Neural progenitor cell (in vitro differentiated cells): ENCODE measurements at regions not wholly inside any gene's neighbourhood (a gene's known extent, or its start where the extent isn't known, plus 50 kb on each side); places are given as distances from the start of the nearest gene placed in this dataset.

ENCODE experiments used
- DNase-seq: peaks from one replicate; pipeline ENCODE4 v3.0.0-alpha.2; 2016; ENCODE audit warnings: low spot score
- H2AFZ ChIP-seq: fragments of 200-600 bp; sonication (generic); replicated peaks from 2 replicates; pipeline ENCODE4 v1.6.1; 2016; ENCODE audit warnings: antibody characterized with exemption
- H3F3A ChIP-seq: fragments of 200-600 bp; sonication (generic); 2 replicates; pipeline ENCODE4 v1.6.1; 2016; ENCODE audit warnings: antibody characterized with exemption, low read depth
- H3K27ac ChIP-seq: fragments of 200-600 bp; sonication (generic); 2 replicates; pipeline ENCODE4 v1.5.1; 2016; ENCODE audit warnings: mild to moderate bottlenecking
- H3K27me3 ChIP-seq: fragments of 200-600 bp; sonication (generic); 2 replicates; pipeline ENCODE4 v1.6.1; 2016; ENCODE audit warnings: mild to moderate bottlenecking, moderate library complexity
- H3K36me3 ChIP-seq: fragments of 200-600 bp; sonication (generic); 2 replicates; pipeline ENCODE4 v1.5.1; 2016
- H3K4me1 ChIP-seq: fragments of 200-600 bp; sonication (generic); 2 replicates; pipeline ENCODE4 v1.6.1; 2016; ENCODE audit warnings: mixed run types
- H3K4me2 ChIP-seq: fragments of 200-600 bp; sonication (generic); 2 replicates; pipeline ENCODE4 v1.6.1; 2016
- H3K4me3 ChIP-seq: fragments of 200-600 bp; sonication (generic); 2 replicates; pipeline ENCODE4 v1.5.1; 2016
- H3K79me2 ChIP-seq: fragments of 200-600 bp; sonication (generic); 2 replicates; pipeline ENCODE4 v1.6.1; 2016; ENCODE audit warnings: low read depth
- H3K9ac ChIP-seq: fragments of 200-600 bp; sonication (generic); 2 replicates; pipeline ENCODE4 v1.6.1; 2016
- H3K9me3 ChIP-seq: fragments of 200-600 bp; sonication (generic); 2 replicates; pipeline ENCODE4 v1.5.1; 2016; ENCODE audit warnings: low read depth
- H4K20me1 ChIP-seq: fragments of 200-600 bp; sonication (generic); 2 replicates; pipeline ENCODE4 v1.6.1; 2016; ENCODE audit warnings: low read depth
- H3K27ac Mint-ChIP-seq: 3 replicates; pipeline ENCODE4 v1.8.0; 2021; ENCODE audit warnings: mixed read lengths
- H3K27me3 Mint-ChIP-seq: 2 replicates; pipeline ENCODE4 v1.8.0; 2022; ENCODE audit warnings: low read depth, mild to moderate bottlenecking, inconsistent platforms, moderate library complexity, mixed read lengths; ENCODE audit not compliant: insufficient read depth
- H3K36me3 Mint-ChIP-seq: 3 replicates; pipeline ENCODE4 v1.8.0; 2021; ENCODE audit warnings: mixed read lengths
- H3K4me1 Mint-ChIP-seq: 3 replicates; pipeline ENCODE4 v1.8.0; 2021; ENCODE audit warnings: mixed read lengths
- H3K4me3 Mint-ChIP-seq: 3 replicates; pipeline ENCODE4 v1.8.0; 2021; ENCODE audit warnings: mild to moderate bottlenecking, moderate library complexity, mixed read lengths
- H3K9me3 Mint-ChIP-seq: 3 replicates; pipeline ENCODE4 v1.8.0; 2020; ENCODE audit warnings: mixed read lengths
- CTCF ChIP-seq: fragments of 200-600 bp; sonication (generic); IDR thresholded peaks from 2 replicates; pipeline ENCODE4 v1.5.1; 2017; ENCODE audit warnings: antibody characterized with exemption, mild to moderate bottlenecking
- EZH2 ChIP-seq: fragments of 200-600 bp; sonication (generic); IDR thresholded peaks from 2 replicates; pipeline ENCODE4 v1.6.1; 2017; ENCODE audit warnings: antibody characterized with exemption, mild to moderate bottlenecking, moderate library complexity
- EZH2phosphoT487 ChIP-seq: fragments of 200-600 bp; sonication (generic); IDR thresholded peaks from 2 replicates; pipeline ENCODE4 v1.6.1; 2017; ENCODE audit warnings: antibody characterized with exemption

- peaks cover 10% of the 10 kb centered on the region for H3K9me3 Mint-ChIP-seq
- TF ChIP-seq EZH2phosphoT487 (no peak), EZH2 (no peak), CTCF (no peak)
These were observed 146.4 kb upstream of the ERCC6L2 start for GRCh38 chr9:95729046-95729445.

GRCh38 chr9:95727947-95728520 lies 147.5 kb upstream of the ERCC6L2 start:
- Histone ChIP-seq H3F3A (no peaks in the 10 kb centered on the region), H4K20me1 (no peaks in the 10 kb centered on the region), H3K4me1 (peaks cover 9% of the 10 kb centered on the region), H3K9me3 (no peaks in the 10 kb centered on the region), H3K4me3 (no peak overlapping the region), H3K27me3 (no peaks in the 10 kb centered on the region), H3K4me2 (no peak overlapping the region), H2AFZ (no peak overlapping the region), H3K36me3 (no peaks in the 10 kb centered on the region), H3K27ac (no peak overlapping the region), H3K9ac (no peak overlapping the region), H3K79me2 (no peaks in the 10 kb centered on the region)
- Mint-ChIP-seq H3K36me3 (no peaks in the 10 kb centered on the region), H3K27me3 (no peaks in the 10 kb centered on the region), H3K27ac (no peak overlapping the region), H3K4me1 (peaks cover 8% of the 10 kb centered on the region), H3K4me3 (no peak overlapping the region), H3K9me3 (peaks cover 10% of the 10 kb centered on the region)
- TF ChIP-seq CTCF (no peak), EZH2phosphoT487 (no peak), EZH2 (no peak)
- DNase-seq = no peak

More at GRCh38 chr9:95729046-95729445, 146.4 kb upstream of the ERCC6L2 start:
- Histone ChIP-seq H3F3A (no peaks in the 10 kb centered on the region), H3K27ac (no peak overlapping the region), H4K20me1 (no peaks in the 10 kb centered on the region), H3K9ac (no peak overlapping the region), H3K4me2 (no peak overlapping the region), H3K4me3 (no peak overlapping the region), H3K36me3 (no peaks in the 10 kb centered on the region), H3K79me2 (no peaks in the 10 kb centered on the region), H3K9me3 (no peaks in the 10 kb centered on the region), H3K4me1 (peaks cover 19% of the 10 kb centered on the region), H3K27me3 (no peaks in the 10 kb centered on the region), H2AFZ (no peak overlapping the region)
- H3K27ac Mint-ChIP-seq = no peak overlapping the region
- no peak for DNase-seq
- peaks cover 1% of the 10 kb centered on the region for H3K27me3 Mint-ChIP-seq
- no peaks in the 10 kb centered on the region for H3K36me3 Mint-ChIP-seq
- no peak overlapping the region for H3K4me3 Mint-ChIP-seq
- H3K4me1 Mint-ChIP-seq = peaks cover 16% of the 10 kb centered on the region

GRCh38 chr9:95726756-95727155 lies 148.7 kb upstream of the ERCC6L2 start:
- Mint-ChIP-seq H3K36me3 (no peaks in the 10 kb centered on the region), H3K9me3 (peaks cover 10% of the 10 kb centered on the region), H3K4me3 (no peak overlapping the region), H3K4me1 (no peaks in the 10 kb centered on the region), H3K27ac (no peak overlapping the region), H3K27me3 (no peaks in the 10 kb centered on the region)
- Histone ChIP-seq H3K4me3 (no peak overlapping the region), H3K36me3 (no peaks in the 10 kb centered on the region), H3K4me1 (no peaks in the 10 kb centered on the region), H3K79me2 (no peaks in the 10 kb centered on the region), H3F3A (no peaks in the 10 kb centered on the region), H2AFZ (no peak overlapping the region), H3K9ac (no peak overlapping the region), H3K4me2 (no peak overlapping the region), H3K9me3 (no peaks in the 10 kb centered on the region), H4K20me1 (no peaks in the 10 kb centered on the region), H3K27me3 (no peaks in the 10 kb centered on the region), H3K27ac (no peak overlapping the region)
- no peak for TF ChIP-seq EZH2phosphoT487
- TF ChIP-seq CTCF = peak; percentile 79
- no peak for TF ChIP-seq EZH2
- peak; percentile 74 for DNase-seq
